NT2/D1 (cell line): ENCODE measurements at regions not wholly inside any gene's neighbourhood (a gene's known extent, or its start where the extent isn't known, plus 50 kb on each side); places are given as distances from the start of the nearest gene placed in this dataset.

Source experiments
- DNase-seq: peaks from one replicate; pipeline ENCODE4 v3.0.0-alpha.2; 2011; ENCODE audit warnings: low read depth, low spot score
- H3K27me3 ChIP-seq: 2 replicates; pipeline ENCODE4 v1.6.0; 2011; ENCODE audit warnings: mild to moderate bottlenecking; ENCODE audit not compliant: insufficient read length, insufficient read depth
- H3K36me3 ChIP-seq: 2 replicates; pipeline ENCODE4 v1.6.1; 2011; ENCODE audit warnings: mild to moderate bottlenecking, low read length, mixed read lengths; ENCODE audit not compliant: insufficient read depth, insufficient read length
- H3K4me1 ChIP-seq: 2 replicates; pipeline ENCODE4 v1.5.1; 2011; ENCODE audit not compliant: insufficient read depth, insufficient read length
- H3K4me3 ChIP-seq: 2 replicates; pipeline ENCODE4 v1.5.1; 2011; ENCODE audit warnings: low read depth; ENCODE audit not compliant: insufficient read length
- H3K9ac ChIP-seq: 2 replicates; pipeline ENCODE4 v1.6.0; 2011; ENCODE audit warnings: low read depth; ENCODE audit not compliant: insufficient read length
- H3K9me3 ChIP-seq: 2 replicates; pipeline ENCODE4 v1.5.1; 2011; ENCODE audit warnings: mild to moderate bottlenecking, low read length; ENCODE audit not compliant: insufficient read depth
- SUZ12 ChIP-seq: IDR thresholded peaks from 2 replicates; pipeline ENCODE4 v1.6.1; 2011; ENCODE audit not compliant: insufficient read length, insufficient read depth; ENCODE audit errors: extremely low read depth
- YY1 ChIP-seq: IDR thresholded peaks from 2 replicates; pipeline ENCODE4 v1.6.1; 2011; ENCODE audit not compliant: insufficient read length, insufficient read depth
- ZNF274 ChIP-seq: IDR thresholded peaks from 2 replicates; pipeline ENCODE4 v1.6.1; 2011; ENCODE audit warnings: mild to moderate bottlenecking, low read depth, low read length

- Histone ChIP-seq H3K9ac (no peak overlapping the region), H3K36me3 (no peaks in the 10 kb centered on the region), H3K27me3 (no peaks in the 10 kb centered on the region), H3K4me3 (no peak overlapping the region), H3K9me3 (no peaks in the 10 kb centered on the region), H3K4me1 (no peaks in the 10 kb centered on the region)
- DNase-seq = no peak
- TF ChIP-seq ZNF274 (no peak), YY1 (no peak)
Observed at GRCh38 chr7:47221826-47222225, 360.1 kb downstream of the TNS3 start.

- TF ChIP-seq SUZ12 = no peak
- no peak for TF ChIP-seq YY1
- TF ChIP-seq ZNF274 = no peak
- H3K9me3 ChIP-seq = no peaks in the 10 kb centered on the region
- no peak overlapping the region for H3K4me3 ChIP-seq
- no peaks in the 10 kb centered on the region for H3K4me1 ChIP-seq
- no peaks in the 10 kb centered on the region for H3K36me3 ChIP-seq
- H3K27me3 ChIP-seq = no peaks in the 10 kb centered on the region
- DNase-seq = no peak
- no peak overlapping the region for H3K9ac ChIP-seq
Observed at GRCh38 chr7:47218378-47219176, 363.3 kb downstream of the TNS3 start.

GRCh38 chr7:47217570-47218360, 364.1 kb downstream of the TNS3 start:
- no peaks in the 10 kb centered on the region for H3K4me1 ChIP-seq
- H3K9me3 ChIP-seq = no peaks in the 10 kb centered on the region
- no peaks in the 10 kb centered on the region for H3K27me3 ChIP-seq
- DNase-seq = no peak
- no peak overlapping the region for H3K4me3 ChIP-seq
- no peak overlapping the region for H3K9ac ChIP-seq
- TF ChIP-seq SUZ12 (no peak), ZNF274 (no peak), YY1 (no peak)
- H3K36me3 ChIP-seq = no peaks in the 10 kb centered on the region

GRCh38 chr7:47217086-47217485, 364.8 kb downstream of the TNS3 start:
- Histone ChIP-seq H3K9ac (no peak overlapping the region), H3K4me3 (no peak overlapping the region), H3K9me3 (no peaks in the 10 kb centered on the region), H3K27me3 (no peaks in the 10 kb centered on the region), H3K4me1 (no peaks in the 10 kb centered on the region), H3K36me3 (no peaks in the 10 kb centered on the region)
- DNase-seq = no peak
- TF ChIP-seq ZNF274 = no peak
- no peak for TF ChIP-seq YY1
- no peak for TF ChIP-seq SUZ12

DNA sequence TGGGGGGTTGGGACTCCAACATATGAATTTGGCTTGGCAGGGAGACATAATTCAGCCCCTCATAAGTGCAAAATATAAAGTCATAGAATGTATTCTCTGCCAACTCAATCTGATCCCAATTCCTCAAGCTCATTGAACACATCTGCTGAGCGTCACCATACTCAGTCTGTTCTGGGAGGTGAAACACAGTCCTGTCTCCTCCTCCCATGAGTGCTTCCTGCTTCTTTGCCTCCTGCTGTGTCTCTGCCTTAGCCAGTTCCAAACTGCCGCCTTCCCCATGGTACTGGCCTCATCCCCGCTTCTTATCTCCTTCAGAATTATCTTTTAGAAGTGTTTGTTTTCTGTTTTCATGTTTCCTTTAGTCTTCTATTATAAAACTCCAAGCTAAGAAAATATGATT, 365.5 kb downstream of the TNS3 start:
- H3K36me3 ChIP-seq = no peaks in the 10 kb centered on the region
- no peaks in the 10 kb centered on the region for H3K27me3 ChIP-seq
- TF ChIP-seq SUZ12 (no peak), ZNF274 (no peak), YY1 (no peak)
- no peak overlapping the region for H3K4me3 ChIP-seq
- H3K4me1 ChIP-seq = no peaks in the 10 kb centered on the region
- DNase-seq = no peak
- H3K9me3 ChIP-seq = no peaks in the 10 kb centered on the region
- no peak overlapping the region for H3K9ac ChIP-seq

DNA sequence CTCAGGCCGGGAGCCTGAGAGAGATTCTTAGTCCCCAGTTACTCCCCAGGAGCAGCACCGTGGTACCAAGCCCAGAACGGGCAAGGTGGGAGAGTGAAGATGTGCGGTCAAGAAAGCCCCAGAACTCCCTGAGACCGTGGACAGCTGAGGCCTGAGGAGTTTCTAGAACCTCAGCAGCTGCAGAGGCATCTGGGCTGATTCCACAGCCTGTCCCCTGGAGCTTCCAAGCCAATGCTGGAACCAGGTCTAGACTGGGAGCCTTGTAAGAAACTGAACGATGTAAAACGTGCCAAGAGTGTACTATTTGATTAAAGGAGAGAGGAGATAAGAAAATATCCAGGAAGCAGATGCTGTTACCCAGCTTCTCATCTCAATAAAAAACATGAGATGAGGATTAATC, 366.3 kb downstream of the TNS3 start:
- Histone ChIP-seq H3K4me3 (no peak overlapping the region), H3K4me1 (no peaks in the 10 kb centered on the region), H3K27me3 (no peaks in the 10 kb centered on the region), H3K9me3 (peaks cover 2% of the 10 kb centered on the region; the same call in 1 of the 2 replicates), H3K36me3 (no peaks in the 10 kb centered on the region), H3K9ac (no peak overlapping the region)
- TF ChIP-seq YY1 (no peak), SUZ12 (no peak), ZNF274 (no peak)
- DNase-seq = no peak

DNA sequence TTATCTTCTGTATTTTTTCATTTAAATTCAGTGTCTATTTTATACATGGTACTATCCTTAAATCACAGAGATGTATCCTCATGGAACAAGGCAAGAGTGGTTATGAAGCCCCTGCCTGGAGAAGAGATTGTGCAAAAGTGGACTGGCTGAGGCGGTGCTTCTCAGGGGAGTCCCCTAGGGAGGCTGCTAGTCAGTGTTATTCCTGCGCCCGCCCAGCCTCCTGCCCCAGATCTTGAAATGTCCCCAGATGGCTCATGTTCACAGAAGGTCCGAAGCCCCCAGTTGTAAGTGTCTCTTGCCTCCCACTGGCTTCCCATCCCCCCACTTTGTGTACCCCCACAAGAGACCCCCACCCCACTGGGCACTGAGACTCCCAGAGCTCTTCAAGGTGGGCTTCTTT, 366.9 kb downstream of the TNS3 start:
- no peak overlapping the region for H3K9ac ChIP-seq
- peaks cover 8% of the 10 kb centered on the region; the same call in 1 of the 2 replicates for H3K9me3 ChIP-seq
- no peak for TF ChIP-seq SUZ12
- TF ChIP-seq YY1 = no peak
- no peak for TF ChIP-seq ZNF274
- no peak overlapping the region for H3K4me3 ChIP-seq
- H3K36me3 ChIP-seq = no peaks in the 10 kb centered on the region
- no peaks in the 10 kb centered on the region for H3K4me1 ChIP-seq
- no peaks in the 10 kb centered on the region for H3K27me3 ChIP-seq
- no peak for DNase-seq

GRCh38 chr7:47213276-47213675, 368.6 kb downstream of the TNS3 start:
- Histone ChIP-seq H3K4me3 (no peak overlapping the region), H3K36me3 (no peaks in the 10 kb centered on the region), H3K9me3 (peaks cover 8% of the 10 kb centered on the region; the same call in 1 of the 2 replicates), H3K9ac (no peak overlapping the region), H3K27me3 (no peaks in the 10 kb centered on the region), H3K4me1 (no peaks in the 10 kb centered on the region)
- DNase-seq = no peak
- TF ChIP-seq SUZ12 = no peak
- no peak for TF ChIP-seq ZNF274
- no peak for TF ChIP-seq YY1
